DND-41 (cell line): ENCODE measurements at regions not wholly inside any gene's neighbourhood (a gene's known extent, or its start where the extent isn't known, plus 50 kb on each side); places are given as distances from the start of the nearest gene placed in this dataset.

ENCODE experiments used
- EZH2 ChIP-seq: IDR thresholded peaks from 3 replicates; pipeline ENCODE4 v1.6.1; 2012; ENCODE audit warnings: borderline replicate concordance, low read depth, mild to moderate bottlenecking, moderate library complexity, low read length, inconsistent platforms; ENCODE audit not compliant: severe bottlenecking
- TF ChIP-seq, protein P1 (sequence below): IDR thresholded peaks from 2 replicates; pipeline ENCODE4 v1.5.1; 2012; ENCODE audit warnings: borderline replicate concordance, low read length, moderate library complexity, mild to moderate bottlenecking; ENCODE audit not compliant: poor library complexity, severe bottlenecking; ENCODE audit errors: extremely low read depth

DNA sequence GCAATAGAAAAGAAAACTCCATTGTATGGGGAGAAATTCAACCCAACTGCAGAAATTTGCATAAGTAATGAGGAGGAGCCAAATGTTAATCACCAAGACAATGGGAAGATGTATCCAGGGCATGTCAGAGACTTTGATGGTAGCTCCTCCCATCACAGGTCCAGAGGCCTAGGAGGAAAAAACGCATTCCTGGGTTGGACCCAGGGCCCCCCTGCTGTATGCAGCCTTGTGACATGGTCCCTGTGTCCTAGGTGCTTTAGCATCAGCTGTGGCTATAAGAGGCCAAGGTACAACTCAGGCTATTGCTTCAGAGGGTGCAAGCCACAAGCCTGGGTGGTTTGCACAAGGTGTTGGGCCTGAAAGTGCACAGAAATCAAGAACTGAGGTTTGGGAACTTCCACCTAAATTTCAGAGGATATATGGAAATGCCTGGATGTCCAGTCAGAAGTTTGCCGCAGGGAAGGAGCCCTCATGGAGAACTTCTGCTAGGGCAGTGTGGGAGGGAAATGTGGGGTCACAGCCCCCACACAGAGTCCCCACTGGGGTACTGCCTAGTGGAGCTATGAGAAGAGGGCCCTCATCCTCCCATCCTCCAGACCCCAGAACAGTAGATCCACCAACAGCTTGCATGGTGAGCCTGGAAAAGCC lies 162.3 kb downstream of the TGFB2 start:
- no peak for TF ChIP-seq EZH2
- TF ChIP-seq, protein P1, sequence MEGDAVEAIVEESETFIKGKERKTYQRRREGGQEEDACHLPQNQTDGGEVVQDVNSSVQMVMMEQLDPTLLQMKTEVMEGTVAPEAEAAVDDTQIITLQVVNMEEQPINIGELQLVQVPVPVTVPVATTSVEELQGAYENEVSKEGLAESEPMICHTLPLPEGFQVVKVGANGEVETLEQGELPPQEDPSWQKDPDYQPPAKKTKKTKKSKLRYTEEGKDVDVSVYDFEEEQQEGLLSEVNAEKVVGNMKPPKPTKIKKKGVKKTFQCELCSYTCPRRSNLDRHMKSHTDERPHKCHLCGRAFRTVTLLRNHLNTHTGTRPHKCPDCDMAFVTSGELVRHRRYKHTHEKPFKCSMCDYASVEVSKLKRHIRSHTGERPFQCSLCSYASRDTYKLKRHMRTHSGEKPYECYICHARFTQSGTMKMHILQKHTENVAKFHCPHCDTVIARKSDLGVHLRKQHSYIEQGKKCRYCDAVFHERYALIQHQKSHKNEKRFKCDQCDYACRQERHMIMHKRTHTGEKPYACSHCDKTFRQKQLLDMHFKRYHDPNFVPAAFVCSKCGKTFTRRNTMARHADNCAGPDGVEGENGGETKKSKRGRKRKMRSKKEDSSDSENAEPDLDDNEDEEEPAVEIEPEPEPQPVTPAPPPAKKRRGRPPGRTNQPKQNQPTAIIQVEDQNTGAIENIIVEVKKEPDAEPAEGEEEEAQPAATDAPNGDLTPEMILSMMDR: no peak
